Fibroblast of lung (primary cell): ENCODE measurements at regions not wholly inside any gene's neighbourhood (a gene's known extent, or its start where the extent isn't known, plus 50 kb on each side); places are given as distances from the start of the nearest gene placed in this dataset.
A peak's percentile ranks its signal among the peaks of the same experiment; 100 is the strongest.

ENCODE experiments used
- DNase-seq, 2 donors: peaks; one replicate each; pipeline versions ENCODE4 v3.0.0 to v3.0.0-alpha.2; 2010; ENCODE audit warnings: low read depth in 2 of 2
- H2AFZ ChIP-seq: 2 replicates; pipeline ENCODE4 v1.5.1; 2012; ENCODE audit warnings: low read length, control low read depth, inconsistent platforms
- H3K27ac ChIP-seq: 2 replicates; pipeline ENCODE4 v1.5.1; 2011; ENCODE audit warnings: low read length, control low read depth; ENCODE audit not compliant: insufficient read depth
- H3K27me3 ChIP-seq: 2 replicates; pipeline ENCODE4 v1.5.1; 2011; ENCODE audit warnings: mild to moderate bottlenecking, low read length; ENCODE audit not compliant: control insufficient read depth, insufficient read depth
- H3K36me3 ChIP-seq: 2 replicates; pipeline ENCODE4 v1.5.1; 2011; ENCODE audit warnings: low read length; ENCODE audit not compliant: control insufficient read depth, insufficient read depth
- H3K4me1 ChIP-seq: 2 replicates; pipeline ENCODE4 v1.5.1; 2011; ENCODE audit warnings: low read length; ENCODE audit not compliant: control insufficient read depth, insufficient read depth; ENCODE audit errors: extremely low read depth
- H3K4me2 ChIP-seq: 2 replicates; pipeline ENCODE4 v1.5.1; 2011; ENCODE audit warnings: low read length, control low read depth; ENCODE audit not compliant: insufficient read depth; ENCODE audit errors: extremely low read depth
- H3K4me3 ChIP-seq, 4 experiments: fragments of 200-600 bp in 1 of 4; sonication (generic) in 1 of 4; replicated peaks in 1 of 4; 2 replicates each; pipeline ENCODE4 v1.5.1; 2011 to 2016; ENCODE audit warnings: low read length in 4 of 4, low read depth in 3 of 4, mild to moderate bottlenecking in 3 of 4, control low read depth in 2 of 4, inconsistent platforms in 1 of 4, mixed read lengths in 1 of 4; ENCODE audit not compliant: insufficient read depth in 1 of 4; ENCODE audit errors: control extremely low read depth in 1 of 4
- H3K79me2 ChIP-seq: 2 replicates; pipeline ENCODE4 v1.5.1; 2012; ENCODE audit warnings: mild to moderate bottlenecking, low read length, inconsistent platforms; ENCODE audit not compliant: control insufficient read depth, insufficient read depth
- H3K9ac ChIP-seq: 2 replicates; pipeline ENCODE4 v1.5.1; 2011; ENCODE audit warnings: mild to moderate bottlenecking, low read length, control low read depth; ENCODE audit not compliant: insufficient read depth
- H3K9me3 ChIP-seq: 2 replicates; pipeline ENCODE4 v1.5.1; 2012; ENCODE audit warnings: low read depth, low read length; ENCODE audit not compliant: control insufficient read depth, insufficient read depth
- H4K20me1 ChIP-seq: 2 replicates; pipeline ENCODE4 v1.5.1; 2011; ENCODE audit warnings: low read length; ENCODE audit not compliant: control insufficient read depth, insufficient read depth; ENCODE audit errors: extremely low read depth
- CTCF ChIP-seq, 2 donors: IDR thresholded peaks in 1 of 2; conservative IDR thresholded peaks in 1 of 2; 1 replicate in 1 of 2; 2 replicates in 1 of 2; pipeline ENCODE4 v1.5.1; 2011 to 2012; ENCODE audit warnings: low read length in 2 of 2, control low read depth in 1 of 2, inconsistent platforms in 1 of 2, low read depth in 1 of 2, mild to moderate bottlenecking in 1 of 2
- EZH2 ChIP-seq: IDR thresholded peaks from 2 replicates; pipeline ENCODE4 v1.5.1; 2012; ENCODE audit warnings: low read length, control low read depth, mild to moderate bottlenecking; ENCODE audit errors: missing control alignments

GRCh38 chr3:22907796-22908195, 295.3 kb upstream of the UBE2E2 start:
- Histone ChIP-seq H3K9me3 (no peaks in the 10 kb centered on the region), H3K79me2 (no peaks in the 10 kb centered on the region), H3K4me1 (no peaks in the 10 kb centered on the region), H2AFZ (no peak overlapping the region), H3K27me3 (no peaks in the 10 kb centered on the region), H3K27ac (no peak overlapping the region), H4K20me1 (no peaks in the 10 kb centered on the region), H3K4me2 (no peak overlapping the region), H3K36me3 (no peaks in the 10 kb centered on the region), H3K4me3 (no peak overlapping the region), H3K9ac (no peak overlapping the region)
- DNase-seq: peak in 1 of 2 donors; percentile 41
- TF ChIP-seq EZH2 (no peak), CTCF (conservative IDR thresholded peaks at IDR 0.05 in 1 of 2, IDR thresholded peaks at IDR 0.05 in 1 of 2; ENCODE audit: low read depth in 1 of 2, low read length in 2 of 2) (no peak)

- H3K4me1 ChIP-seq: no peaks in the 10 kb centered on the region
- DNase-seq: no peak
- no peaks in the 10 kb centered on the region for H3K9me3 ChIP-seq
- no peak overlapping the region for H3K27ac ChIP-seq
- no peaks in the 10 kb centered on the region for H3K79me2 ChIP-seq
- H3K27me3 ChIP-seq: no peaks in the 10 kb centered on the region
- no peak overlapping the region for H3K4me3 ChIP-seq
- H3K4me2 ChIP-seq: no peak overlapping the region
- H3K36me3 ChIP-seq: no peaks in the 10 kb centered on the region
- H3K9ac ChIP-seq: no peak overlapping the region
- H2AFZ ChIP-seq: no peak overlapping the region
- H4K20me1 ChIP-seq: no peaks in the 10 kb centered on the region
- TF ChIP-seq CTCF (conservative IDR thresholded peaks at IDR 0.05 in 1 of 2, IDR thresholded peaks at IDR 0.05 in 1 of 2; ENCODE audit: low read depth in 1 of 2, low read length in 2 of 2) (no peak), EZH2 (no peak)
Observed at GRCh38 chr3:22908989-22909507, 294.1 kb upstream of the UBE2E2 start.

GRCh38 chr3:22916933-22917332, 286.2 kb upstream of the UBE2E2 start:
- Histone ChIP-seq H3K9ac (no peak overlapping the region), H2AFZ (no peak overlapping the region), H3K36me3 (no peaks in the 10 kb centered on the region), H3K4me1 (no peaks in the 10 kb centered on the region), H3K79me2 (no peaks in the 10 kb centered on the region), H3K4me3 (no peak overlapping the region), H3K4me2 (no peak overlapping the region), H4K20me1 (no peaks in the 10 kb centered on the region), H3K9me3 (no peaks in the 10 kb centered on the region), H3K27ac (no peak overlapping the region), H3K27me3 (no peaks in the 10 kb centered on the region)
- no peak for DNase-seq
- TF ChIP-seq CTCF (conservative IDR thresholded peaks at IDR 0.05 in 1 of 2, IDR thresholded peaks at IDR 0.05 in 1 of 2; ENCODE audit: low read depth in 1 of 2, low read length in 2 of 2) (no peak), EZH2 (no peak)
